ENCODE measurements at regions not wholly inside any gene's neighbourhood (a gene's known extent, or its start where the extent isn't known, plus 50 kb on each side); places are given as distances from the start of the nearest gene placed in this dataset.

DNA sequence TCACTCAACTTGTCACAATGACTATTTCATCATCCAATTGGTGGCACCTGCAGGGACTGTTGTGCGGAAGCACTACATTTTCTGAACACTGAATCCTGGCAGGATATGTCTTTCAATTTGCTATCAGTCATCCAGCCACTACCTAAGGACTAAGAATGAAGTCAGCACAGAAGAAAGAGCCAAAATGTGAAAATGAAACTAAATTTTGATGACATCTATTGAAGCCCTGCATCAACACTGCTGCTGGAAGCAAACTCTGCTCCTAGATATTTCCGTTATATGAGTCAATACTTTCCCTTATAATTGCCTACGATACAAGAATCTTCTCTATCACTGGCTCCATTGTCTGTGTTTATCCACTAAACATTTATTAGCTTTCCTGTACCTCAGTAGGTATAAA, 917.9 kb downstream of the RAPGEF2 start:
- H3K27me3 ChIP-seq (replicated peaks in 1 of 4; ENCODE audit: control extremely low read depth in 1 of 4, control insufficient read depth in 3 of 4, insufficient read depth in 4 of 4, low read length in 3 of 4) = no peaks in the 10 kb centered on the region
- no peak overlapping the region for H3K4me2 ChIP-seq (replicated peaks; ENCODE audit: low read depth, low read length, poor library complexity, severe bottlenecking)
- H3K4me3 ChIP-seq (ENCODE audit: control extremely low read depth in 1 of 5, extremely low read depth in 1 of 5, insufficient read depth in 1 of 5, low read depth in 2 of 5, low read length in 4 of 5) = no peak overlapping the region
- H3K36me3 ChIP-seq (replicated peaks in 1 of 2; ENCODE audit: control extremely low read depth in 1 of 2, control insufficient read depth in 1 of 2, extremely low read depth in 1 of 2, insufficient read depth in 2 of 2, low read length in 1 of 2) = no peaks in the 10 kb centered on the region
- H3K27ac ChIP-seq (ENCODE audit: low read length in 2 of 2) = no peak overlapping the region
- H3K9ac ChIP-seq (ENCODE audit: low read length) = no peak overlapping the region
- ATAC-seq (ENCODE audit: low read depth) (no peak), DNase-seq (no peak)
- no peaks in the 10 kb centered on the region for H4K20me1 ChIP-seq (ENCODE audit: control insufficient read depth, insufficient read depth, low read length, poor library complexity, severe bottlenecking)
- Mint-ChIP-seq H3K9me3 (ENCODE audit: insufficient read depth) (no peaks in the 10 kb centered on the region), H3K4me1 (no peaks in the 10 kb centered on the region), H3K4me3 (no peak overlapping the region), H3K27ac (no peak overlapping the region), H3K27me3 (no peaks in the 10 kb centered on the region)
- no peak overlapping the region for H2AFZ ChIP-seq (ENCODE audit: insufficient read depth, low read depth, low read length, poor library complexity, severe bottlenecking)
- ChIA-PET POLR2A (no interaction called here), CTCF (no interaction called here)
- no CpG with 5 or more reads among the region's 3 CpGs for WGBS (ENCODE audit: insufficient coverage)
- no peaks in the 10 kb centered on the region for H3K4me1 ChIP-seq (ENCODE audit: control insufficient read depth in 2 of 2, insufficient read depth in 2 of 2, low read length in 2 of 2)
- H3K9me3 ChIP-seq (ENCODE audit: control extremely low read depth in 1 of 3, control insufficient read depth in 2 of 3, insufficient read depth in 1 of 3, low read length in 2 of 3) = peaks cover 0 to 4% (median 0%) of the 10 kb centered on the region in 3 donors
- no peaks in the 10 kb centered on the region for H3K79me2 ChIP-seq (ENCODE audit: control insufficient read depth, insufficient read depth, low read length)
- intact Hi-C loops (cut with micrococcal nuclease) = no loop called here
- no peak for TF ChIP-seq EZH2 (IDR thresholded peaks at IDR 0.05; ENCODE audit: borderline replicate concordance, insufficient read depth, low read depth, low read length, poor library complexity, severe bottlenecking)
- TF ChIP-seq, protein P1, sequence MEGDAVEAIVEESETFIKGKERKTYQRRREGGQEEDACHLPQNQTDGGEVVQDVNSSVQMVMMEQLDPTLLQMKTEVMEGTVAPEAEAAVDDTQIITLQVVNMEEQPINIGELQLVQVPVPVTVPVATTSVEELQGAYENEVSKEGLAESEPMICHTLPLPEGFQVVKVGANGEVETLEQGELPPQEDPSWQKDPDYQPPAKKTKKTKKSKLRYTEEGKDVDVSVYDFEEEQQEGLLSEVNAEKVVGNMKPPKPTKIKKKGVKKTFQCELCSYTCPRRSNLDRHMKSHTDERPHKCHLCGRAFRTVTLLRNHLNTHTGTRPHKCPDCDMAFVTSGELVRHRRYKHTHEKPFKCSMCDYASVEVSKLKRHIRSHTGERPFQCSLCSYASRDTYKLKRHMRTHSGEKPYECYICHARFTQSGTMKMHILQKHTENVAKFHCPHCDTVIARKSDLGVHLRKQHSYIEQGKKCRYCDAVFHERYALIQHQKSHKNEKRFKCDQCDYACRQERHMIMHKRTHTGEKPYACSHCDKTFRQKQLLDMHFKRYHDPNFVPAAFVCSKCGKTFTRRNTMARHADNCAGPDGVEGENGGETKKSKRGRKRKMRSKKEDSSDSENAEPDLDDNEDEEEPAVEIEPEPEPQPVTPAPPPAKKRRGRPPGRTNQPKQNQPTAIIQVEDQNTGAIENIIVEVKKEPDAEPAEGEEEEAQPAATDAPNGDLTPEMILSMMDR (IDR thresholded peaks at IDR 0.05) = no peak

DNA sequence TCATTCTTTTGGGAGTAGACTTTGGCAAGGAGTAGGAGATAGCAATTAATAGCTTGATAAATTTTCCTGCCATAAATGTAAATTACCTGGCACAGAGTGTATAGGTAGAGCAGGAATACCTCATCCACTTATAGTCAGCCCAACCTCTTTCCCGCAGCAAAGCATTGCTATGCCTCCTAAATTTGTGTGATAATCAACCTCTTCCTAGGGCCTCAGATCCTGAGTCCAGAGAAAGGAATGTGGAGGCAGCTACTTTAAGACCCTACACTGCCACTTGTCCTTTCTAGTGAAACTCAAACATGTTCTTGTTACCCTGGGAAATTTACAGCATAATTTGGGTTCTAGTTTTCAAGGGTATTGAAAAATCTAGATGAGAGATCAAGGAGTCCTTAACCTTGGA, 919.0 kb downstream of the RAPGEF2 start:
- H3K27me3 ChIP-seq (replicated peaks in 1 of 4; ENCODE audit: control extremely low read depth in 1 of 4, control insufficient read depth in 3 of 4, insufficient read depth in 4 of 4, low read length in 3 of 4) = no peaks in the 10 kb centered on the region
- H3K27ac ChIP-seq (ENCODE audit: low read length in 2 of 2) = no peak overlapping the region
- H3K4me2 ChIP-seq (replicated peaks; ENCODE audit: low read depth, low read length, poor library complexity, severe bottlenecking) = no peak overlapping the region
- H3K4me1 Mint-ChIP-seq = no peaks in the 10 kb centered on the region
- ChIA-PET POLR2A (no interaction called here), CTCF (no interaction called here)
- intact Hi-C loops (cut with micrococcal nuclease) = no loop called here
- WGBS (ENCODE audit: insufficient coverage) = no CpG with 5 or more reads among the region's 1 CpG
- ATAC-seq (ENCODE audit: low read depth) (no peak), DNase-seq (no peak)
- no peak overlapping the region for H2AFZ ChIP-seq (ENCODE audit: insufficient read depth, low read depth, low read length, poor library complexity, severe bottlenecking)
- H3K9ac ChIP-seq (ENCODE audit: low read length) = no peak overlapping the region
- no peaks in the 10 kb centered on the region for H3K4me1 ChIP-seq (ENCODE audit: control insufficient read depth in 2 of 2, insufficient read depth in 2 of 2, low read length in 2 of 2)
- no peaks in the 10 kb centered on the region for H4K20me1 ChIP-seq (ENCODE audit: control insufficient read depth, insufficient read depth, low read length, poor library complexity, severe bottlenecking)
- H3K9me3 ChIP-seq (ENCODE audit: control extremely low read depth in 1 of 3, control insufficient read depth in 2 of 3, insufficient read depth in 1 of 3, low read length in 2 of 3) = peaks cover 0 to 4% (median 0%) of the 10 kb centered on the region in 3 donors
- no peaks in the 10 kb centered on the region for H3K27me3 Mint-ChIP-seq
- no peak overlapping the region for H3K27ac Mint-ChIP-seq
- no peaks in the 10 kb centered on the region for H3K79me2 ChIP-seq (ENCODE audit: control insufficient read depth, insufficient read depth, low read length)
- no peaks in the 10 kb centered on the region for H3K36me3 ChIP-seq (replicated peaks in 1 of 2; ENCODE audit: control extremely low read depth in 1 of 2, control insufficient read depth in 1 of 2, extremely low read depth in 1 of 2, insufficient read depth in 2 of 2, low read length in 1 of 2)
- peaks cover 2% of the 10 kb centered on the region for H3K9me3 Mint-ChIP-seq (ENCODE audit: insufficient read depth)
- H3K4me3 Mint-ChIP-seq = no peak overlapping the region
- no peak overlapping the region for H3K4me3 ChIP-seq (ENCODE audit: control extremely low read depth in 1 of 5, extremely low read depth in 1 of 5, insufficient read depth in 1 of 5, low read depth in 2 of 5, low read length in 4 of 5)
- TF ChIP-seq, protein P1 (IDR thresholded peaks at IDR 0.05) = no peak
- no peak for TF ChIP-seq EZH2 (IDR thresholded peaks at IDR 0.05; ENCODE audit: borderline replicate concordance, insufficient read depth, low read depth, low read length, poor library complexity, severe bottlenecking)

Measured in B cell (primary cell).